ENCODE measurements at regions not wholly inside any gene's neighbourhood (a gene's known extent, or its start where the extent isn't known, plus 50 kb on each side); places are given as distances from the start of the nearest gene placed in this dataset.

GRCh38 chr9:82538634-82539033 is 524.3 kb downstream of the RASEF start (continued):
- TF ChIP-seq INSM2 (tag by site-specific recombination; IDR thresholded peaks at IDR 0.05) (no peak), RBAK (tag by site-specific recombination; IDR thresholded peaks at IDR 0.05) (no peak), ZNF639 (tag by site-specific recombination; IDR thresholded peaks at IDR 0.05) (no peak), ZNF311 (tag by site-specific recombination; IDR thresholded peaks at IDR 0.05; ENCODE audit: borderline replicate concordance) (no peak), ZNF24 (tag by site-specific recombination; IDR thresholded peaks at IDR 0.05) (no peak), KLF9 (tag by site-specific recombination; IDR thresholded peaks at IDR 0.05; ENCODE audit: low read depth) (no peak), ZNF341 (tag by site-specific recombination; IDR thresholded peaks at IDR 0.05; ENCODE audit: low read depth) (no peak), OSR2 (tag by site-specific recombination; IDR thresholded peaks at IDR 0.05) (peak; percentile 33; the same call in 1 of the 2 replicates), ZNF112 (tag by site-specific recombination; IDR thresholded peaks at IDR 0.05) (no peak), ZNF843 (tag by site-specific recombination; IDR thresholded peaks at IDR 0.05) (0 out of 2 replicates have a peak, but pooled peaks have one; percentile 16), ZNF624 (tag by site-specific recombination; IDR thresholded peaks at IDR 0.05) (no peak), ZNF18 (tag by site-specific recombination; IDR thresholded peaks at IDR 0.05) (no peak), GLI4 (tag by site-specific recombination; IDR thresholded peaks at IDR 0.05) (no peak), ZNF830 (tag by site-specific recombination; IDR thresholded peaks at IDR 0.05; ENCODE audit: low read depth) (no peak), ZBTB49 (tag by site-specific recombination; IDR thresholded peaks at IDR 0.05; ENCODE audit: low read depth) (no peak), ZNF423 (tag by site-specific recombination; IDR thresholded peaks at IDR 0.05) (no peak), ZBTB6 (tag by site-specific recombination; IDR thresholded peaks at IDR 0.05) (no peak), ZNF248 (tag by site-specific recombination; IDR thresholded peaks at IDR 0.05) (no peak)

GRCh38 chr9:82539146-82539545 is 523.8 kb downstream of the RASEF start:
- Histone ChIP-seq H3K27ac (ENCODE audit: extremely low read depth, low read depth, low read length) (peak overlapping the region; percentile 12; the same call in 1 of the 2 replicates), H3K36me3 (ENCODE audit: control insufficient read depth in 2 of 2, insufficient read depth in 1 of 2, low read length in 2 of 2) (no peaks in the 10 kb centered on the region), H3K4me3 (ENCODE audit: low read depth, low read length) (no peak overlapping the region), H3K9me3 (ENCODE audit: control insufficient read depth, insufficient read depth, low read depth, low read length) (no peaks in the 10 kb centered on the region), H3K4me1 (ENCODE audit: control insufficient read depth, insufficient read depth, low read length) (peaks cover 3% of the 10 kb centered on the region; the same call in 1 of the 2 replicates)
- POLR2A ChIA-PET: interaction anchor here (0.8 kb wide), 1 partner anchor 50 kb away, joined by 3 read pairs; no protein-coding TSS in a partner anchor
- TF ChIP-seq ZNF514 (tag by site-specific recombination; IDR thresholded peaks at IDR 0.05) (no peak), PRDM10 (tag by site-specific recombination; IDR thresholded peaks at IDR 0.05) (0 out of 2 replicates have a peak, but pooled peaks have one; percentile 30), OVOL3 (tag by site-specific recombination; IDR thresholded peaks at IDR 0.05) (no peak), CTCF (tag by site-specific recombination; IDR thresholded peaks at IDR 0.05) (no peak), ZNF660 (tag by site-specific recombination; IDR thresholded peaks at IDR 0.05) (no peak), ZNF350 (tag by site-specific recombination; IDR thresholded peaks at IDR 0.05) (no peak)
- CTCF ChIA-PET: interaction anchor here (0.8 to 1.9 kb wide), 3 partner anchors 9 to 264 kb away, joined by 3 to 5 read pairs (median 5); no protein-coding TSS in a partner anchor
